OCI-LY7 (cell line): ENCODE measurements at regions not wholly inside any gene's neighbourhood (a gene's known extent, or its start where the extent isn't known, plus 50 kb on each side); places are given as distances from the start of the nearest gene placed in this dataset.

Experiments
- BruUV-seq: library from RNA; stranded (reverse); fragments of 400-500 nt; replicated peaks from 2 replicates; lab custom pipeline; 2021; lab: Mats Ljungman, UMichigan
- CTCF ChIA-PET: fragments of 300-600 bp; sonication (Branson Sonifier 250); formaldehyde crosslinking; loops from one replicate; lab custom pipeline; 2022; ENCODE audit warnings: antibody characterized with exemption; ENCODE audit not compliant: unreplicated experiment; lab: Charles Lee
- POLR2A ChIA-PET: fragments of 300-600 bp; sonication (Branson Sonifier 250); formaldehyde crosslinking; loops from one replicate; lab custom pipeline; 2022; ENCODE audit warnings: antibody characterized with exemption; lab: Charles Lee
- DNase-seq: peaks from one replicate; pipeline ENCODE4 v3.0.0-alpha.2; 2015; ENCODE audit warnings: low spot score
- H2AFZ ChIP-seq: fragments of 200-600 bp; sonication (generic), shearing (Covaris generic); 2 replicates; pipeline ENCODE4 v1.6.1; 2014; ENCODE audit warnings: mild to moderate bottlenecking, antibody characterized with exemption, low read length, moderate library complexity
- H3K27ac ChIP-seq: fragments of 200-600 bp; sonication (generic); 2 replicates; pipeline ENCODE4 v1.5.1; 2014; ENCODE audit warnings: mixed run types, low read depth, mild to moderate bottlenecking, moderate library complexity, low read length, inconsistent platforms; ENCODE audit not compliant: poor library complexity, severe bottlenecking
- H3K36me3 ChIP-seq: fragments of 200-600 bp; sonication (generic); 2 replicates; pipeline ENCODE4 v1.6.1; 2014; ENCODE audit warnings: mild to moderate bottlenecking, antibody characterized with exemption, low read length, moderate library complexity, mixed read lengths; ENCODE audit not compliant: insufficient read depth
- H3K4me1 ChIP-seq: fragments of 200-600 bp; sonication (generic); 2 replicates; pipeline ENCODE4 v1.5.1; 2014; ENCODE audit warnings: mild to moderate bottlenecking, low read length; ENCODE audit not compliant: insufficient read depth, poor library complexity, severe bottlenecking
- H3K4me2 ChIP-seq: fragments of 200-600 bp; sonication (generic); 2 replicates; pipeline ENCODE4 v1.6.1; 2014; ENCODE audit warnings: mild to moderate bottlenecking, low read length
- H3K4me3 ChIP-seq: fragments of 200-600 bp; sonication (generic); 2 replicates; pipeline ENCODE4 v1.5.1; 2014; ENCODE audit warnings: mild to moderate bottlenecking, low read depth, low read length; ENCODE audit not compliant: poor library complexity, severe bottlenecking
- H3K79me2 ChIP-seq: fragments of 200-600 bp; sonication (generic); 2 replicates; pipeline ENCODE4 v1.6.1; 2016; ENCODE audit warnings: low read depth, mild to moderate bottlenecking, low read length, moderate library complexity, mixed read lengths; ENCODE audit not compliant: insufficient read depth
- H3K9me2 ChIP-seq: fragments of 200-600 bp; sonication (generic); 2 replicates; pipeline ENCODE4 v1.6.1; 2016; ENCODE audit warnings: mild to moderate bottlenecking, low read length, mixed read lengths; ENCODE audit not compliant: insufficient read depth
- H3K9me3 ChIP-seq: fragments of 200-600 bp; sonication (generic); 2 replicates; pipeline ENCODE4 v1.6.1; 2014; ENCODE audit warnings: mild to moderate bottlenecking, mixed run types, low read length, mixed read lengths
- H4K20me1 ChIP-seq: fragments of 200-600 bp; sonication (generic); 2 replicates; pipeline ENCODE4 v1.6.1; 2014; ENCODE audit warnings: mild to moderate bottlenecking, antibody characterized with exemption, low read length, moderate library complexity, mixed read lengths; ENCODE audit not compliant: insufficient read depth
- CTCF ChIP-seq: fragments of 200-600 bp; sonication (generic); conservative IDR thresholded peaks from 2 replicates; pipeline ENCODE4 v1.5.1; 2014; ENCODE audit warnings: mild to moderate bottlenecking, antibody characterized with exemption, low read length, moderate library complexity, mixed read lengths
- EZH2phosphoT487 ChIP-seq: fragments of 200-600 bp; sonication (generic); IDR thresholded peaks from 2 replicates; pipeline ENCODE4 v1.6.1; 2018; ENCODE audit warnings: low read depth, borderline replicate concordance, mild to moderate bottlenecking, mixed run types, antibody characterized with exemption, low read length, moderate library complexity, mixed read lengths
- intact Hi-C: fragments of 100-400 bp; cut with micrococcal nuclease; formaldehyde crosslinking; loops from one replicate; pipeline ENCODE4 v1.10.0; 2022; ENCODE audit not compliant: unreplicated experiment

GRCh38 chr2:16818203-16818556 lies 152.5 kb upstream of the CYRIA start:
- no peaks in the 10 kb centered on the region for H3K79me2 ChIP-seq
- POLR2A ChIA-PET, result no interaction called here
- intact Hi-C loops, result no loop called here

GRCh38 chr2:16817305-16818202 lies 151.9 kb upstream of the CYRIA start:
- ChIA-PET CTCF (no interaction called here), POLR2A (no interaction called here)
- Histone ChIP-seq H3K4me3 (no peak overlapping the region), H3K27ac (no peak overlapping the region), H3K79me2 (no peaks in the 10 kb centered on the region), H4K20me1 (no peaks in the 10 kb centered on the region), H3K9me2 (no peaks in the 10 kb centered on the region), H2AFZ (no peak overlapping the region), H3K4me1 (no peaks in the 10 kb centered on the region), H3K36me3 (no peaks in the 10 kb centered on the region), H3K9me3 (no peaks in the 10 kb centered on the region), H3K4me2 (no peak overlapping the region)
- no peak for TF ChIP-seq CTCF
- TF ChIP-seq EZH2phosphoT487, result no peak
- no TSS peak for BruUV-seq
- intact Hi-C loops, result no loop called here
- DNase-seq, result no peak

More at GRCh38 chr2:16818203-16818556, 152.5 kb upstream of the CYRIA start:
- Histone ChIP-seq H3K9me3 (no peaks in the 10 kb centered on the region), H3K4me2 (no peak overlapping the region), H2AFZ (no peak overlapping the region), H3K9me2 (no peaks in the 10 kb centered on the region), H3K4me3 (no peak overlapping the region), H3K36me3 (no peaks in the 10 kb centered on the region), H3K27ac (no peak overlapping the region), H3K4me1 (no peaks in the 10 kb centered on the region), H4K20me1 (no peaks in the 10 kb centered on the region)
- BruUV-seq, result no TSS peak
- CTCF ChIA-PET, result no interaction called here
- no peak for DNase-seq
- no peak for TF ChIP-seq EZH2phosphoT487
- no peak for TF ChIP-seq CTCF

- Histone ChIP-seq H3K36me3 (no peaks in the 10 kb centered on the region), H3K4me3 (no peak overlapping the region), H3K27ac (no peak overlapping the region), H4K20me1 (no peaks in the 10 kb centered on the region), H3K79me2 (no peaks in the 10 kb centered on the region), H3K4me1 (no peaks in the 10 kb centered on the region), H3K9me3 (no peaks in the 10 kb centered on the region), H3K4me2 (no peak overlapping the region), H2AFZ (no peak overlapping the region), H3K9me2 (no peaks in the 10 kb centered on the region)
- POLR2A ChIA-PET, result no interaction called here
- DNase-seq, result no peak
- intact Hi-C loops, result no loop called here
- CTCF ChIA-PET, result no interaction called here
- TF ChIP-seq CTCF (no peak), EZH2phosphoT487 (no peak)
- no TSS peak for BruUV-seq
These were observed 150.9 kb upstream of the CYRIA start for GRCh38 chr2:16816522-16816921.
